Sigmoid colon (tissue), 6 donors: ENCODE measurements at regions not wholly inside any gene's neighbourhood (a gene's known extent, or its start where the extent isn't known, plus 50 kb on each side); places are given as distances from the start of the nearest gene placed in this dataset.

Source experiments
- DNase-seq: peaks from one replicate; pipeline ENCODE4 v3.0.0-alpha.2; 2019
- H3K27ac ChIP-seq, 4 donors: fragments of 200-600 bp; sonication (generic); one replicate each; pipeline ENCODE4 v1.5.1; 2016 to 2019; ENCODE audit warnings: mild to moderate bottlenecking in 1 of 4
- H3K27me3 ChIP-seq, 3 donors: fragments of 200-600 bp; sonication (generic); one replicate each; pipeline ENCODE4 v1.5.1; 2019; ENCODE audit warnings: mild to moderate bottlenecking in 1 of 3
- H3K36me3 ChIP-seq, 4 donors: fragments of 200-600 bp; sonication (generic); one replicate each; pipeline ENCODE4 v1.5.1; 2016 to 2019
- H3K4me1 ChIP-seq, 4 donors: fragments of 200-600 bp; sonication (generic); one replicate each; pipeline ENCODE4 v1.5.1; 2017 to 2019
- H3K4me3 ChIP-seq, 4 donors: fragments of 200-600 bp; sonication (generic); one replicate each; pipeline ENCODE4 v1.5.1; 2017 to 2019; ENCODE audit warnings: mild to moderate bottlenecking in 2 of 4, moderate library complexity in 1 of 4
- H3K9me3 ChIP-seq, 4 donors: fragments of 200-600 bp in 3 of 4; sonication (generic) in 3 of 4; one replicate each; pipeline versions ENCODE4 v1.5.1 to v1.6.1; 2013 to 2019
- EP300 ChIP-seq, 4 donors: sonication (generic); formaldehyde crosslinking; IDR thresholded peaks; one replicate each; pipeline ENCODE4 v1.6.1; 2017; ENCODE audit warnings: antibody characterized with exemption in 4 of 4
- POLR2A ChIP-seq, 2 donors: fragments of 450-650 bp; IDR thresholded peaks; one replicate each; pipeline ENCODE4 v1.6.1; 2016; ENCODE audit warnings: antibody characterized with exemption in 2 of 2, mild to moderate bottlenecking in 2 of 2, moderate library complexity in 2 of 2
- POLR2AphosphoS5 ChIP-seq, 4 donors: sonication (generic); formaldehyde crosslinking; IDR thresholded peaks; one replicate each; pipeline ENCODE4 v1.6.1; 2017; ENCODE audit warnings: antibody characterized with exemption in 4 of 4
- WGBS, 2 donors: extraction: QIAGEN DNeasy Blood & Tissue Kit; methylation state at CpG; one replicate each; pipeline ENCODE4 v1.1.7; 2013; 5-methylcytosine and 5-hydroxymethylcytosine counted together
- intact Hi-C: fragments of 100-400 bp; cut with DNase I; formaldehyde crosslinking; loops from one replicate; pipeline ENCODE4 v1.15.1; 2023
- TF ChIP-seq, protein P1 (sequence below), 4 experiments: fragments of 450-650 bp in 3 of 4; fragments of 200-600 bp in 1 of 4; IDR thresholded peaks; one replicate each; pipeline ENCODE4 v1.5.1; 2016 to 2019; ENCODE audit warnings: antibody characterized with exemption in 4 of 4, mild to moderate bottlenecking in 3 of 4, moderate library complexity in 2 of 4
- donor health status: healthy with polysubstance abuse.
- donor health status: healthy.

- no peak overlapping the region for H3K27ac ChIP-seq
- H3K4me1 ChIP-seq = no peaks in the 10 kb centered on the region
- DNase-seq = no peak
- H3K27me3 ChIP-seq = no peaks in the 10 kb centered on the region
- H3K4me3 ChIP-seq = no peak overlapping the region
- peaks cover 0 to 6% (median 2%) of the 10 kb centered on the region in 4 donors for H3K9me3 ChIP-seq
- 16 to 57% methylated on average over 1 of the region's 1 CpG for WGBS, 2 donors
- H3K36me3 ChIP-seq = no peaks in the 10 kb centered on the region
- intact Hi-C loops = no loop called here
- no peak for TF ChIP-seq POLR2AphosphoS5 (IDR thresholded peaks at IDR 0.05)
- no peak for TF ChIP-seq EP300 (IDR thresholded peaks at IDR 0.05)
- no peak for TF ChIP-seq POLR2A (IDR thresholded peaks at IDR 0.05)
- TF ChIP-seq, protein P1, sequence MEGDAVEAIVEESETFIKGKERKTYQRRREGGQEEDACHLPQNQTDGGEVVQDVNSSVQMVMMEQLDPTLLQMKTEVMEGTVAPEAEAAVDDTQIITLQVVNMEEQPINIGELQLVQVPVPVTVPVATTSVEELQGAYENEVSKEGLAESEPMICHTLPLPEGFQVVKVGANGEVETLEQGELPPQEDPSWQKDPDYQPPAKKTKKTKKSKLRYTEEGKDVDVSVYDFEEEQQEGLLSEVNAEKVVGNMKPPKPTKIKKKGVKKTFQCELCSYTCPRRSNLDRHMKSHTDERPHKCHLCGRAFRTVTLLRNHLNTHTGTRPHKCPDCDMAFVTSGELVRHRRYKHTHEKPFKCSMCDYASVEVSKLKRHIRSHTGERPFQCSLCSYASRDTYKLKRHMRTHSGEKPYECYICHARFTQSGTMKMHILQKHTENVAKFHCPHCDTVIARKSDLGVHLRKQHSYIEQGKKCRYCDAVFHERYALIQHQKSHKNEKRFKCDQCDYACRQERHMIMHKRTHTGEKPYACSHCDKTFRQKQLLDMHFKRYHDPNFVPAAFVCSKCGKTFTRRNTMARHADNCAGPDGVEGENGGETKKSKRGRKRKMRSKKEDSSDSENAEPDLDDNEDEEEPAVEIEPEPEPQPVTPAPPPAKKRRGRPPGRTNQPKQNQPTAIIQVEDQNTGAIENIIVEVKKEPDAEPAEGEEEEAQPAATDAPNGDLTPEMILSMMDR (IDR thresholded peaks at IDR 0.05) = no peak
Measured at GRCh38 chr1:29397256-29397590, 160.9 kb downstream of the PTPRU start.

- DNase-seq = no peak
- intact Hi-C loops = no loop called here
- Histone ChIP-seq H3K4me3 (no peak overlapping the region), H3K27ac (no peak overlapping the region), H3K4me1 (no peaks in the 10 kb centered on the region), H3K9me3 (peaks cover 0 to 6% (median 2%) of the 10 kb centered on the region in 4 donors), H3K36me3 (no peaks in the 10 kb centered on the region), H3K27me3 (peaks cover 0 to 2% (median 0%) of the 10 kb centered on the region in 3 donors)
- TF ChIP-seq, protein P1 (IDR thresholded peaks at IDR 0.05) = no peak
- no peak for TF ChIP-seq POLR2A (IDR thresholded peaks at IDR 0.05)
- no peak for TF ChIP-seq POLR2AphosphoS5 (IDR thresholded peaks at IDR 0.05)
- TF ChIP-seq EP300 (IDR thresholded peaks at IDR 0.05) = no peak
- 75 to 78% methylated on average over 10 of the region's 10 CpGs for WGBS, 2 donors
Measured at GRCh38 chr1:29396438-29397255, 160.3 kb downstream of the PTPRU start.

DNA sequence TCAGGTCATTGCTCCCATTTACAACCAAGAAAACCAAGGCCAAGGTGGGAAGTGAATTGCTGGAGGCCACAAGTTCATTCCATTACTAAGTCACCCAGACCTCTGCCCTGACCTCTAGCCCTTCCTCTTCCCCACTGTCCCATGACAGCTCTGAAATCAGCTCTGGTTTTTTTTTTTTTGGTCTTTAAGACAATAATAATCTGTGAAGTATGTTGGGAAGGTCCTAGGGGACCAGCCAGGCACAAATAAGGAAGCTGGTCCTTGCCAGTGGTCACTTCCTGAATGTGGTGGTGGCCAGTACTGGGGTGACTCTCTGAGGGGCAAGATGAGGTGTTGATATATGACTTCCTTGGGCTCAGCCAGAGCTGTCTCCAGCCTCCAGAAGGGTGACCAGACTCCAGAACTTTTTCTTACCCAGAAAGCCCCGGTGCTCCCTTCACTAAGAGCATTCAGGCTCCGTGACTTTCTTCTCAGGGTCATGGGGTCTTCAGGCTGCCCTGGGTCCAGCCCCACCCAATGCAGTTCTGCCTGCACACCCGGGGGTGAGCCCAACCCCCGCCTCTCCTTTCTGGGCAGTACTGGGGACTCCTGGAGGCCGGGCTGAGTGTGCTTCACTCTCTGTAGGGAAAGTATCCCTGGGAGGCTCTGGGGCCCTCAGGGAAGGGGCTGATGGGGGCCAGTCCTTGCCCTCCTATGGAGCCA lies 159.6 kb downstream of the PTPRU start:
- TF ChIP-seq POLR2AphosphoS5 (IDR thresholded peaks at IDR 0.05) (no peak), POLR2A (IDR thresholded peaks at IDR 0.05) (no peak), EP300 (IDR thresholded peaks at IDR 0.05) (no peak)
- TF ChIP-seq, protein P1 (IDR thresholded peaks at IDR 0.05) = no peak
- H3K36me3 ChIP-seq = no peaks in the 10 kb centered on the region
- H3K4me1 ChIP-seq = no peaks in the 10 kb centered on the region
- no peak overlapping the region for H3K4me3 ChIP-seq
- DNase-seq = no peak
- H3K9me3 ChIP-seq = peaks cover 0 to 6% (median 2%) of the 10 kb centered on the region in 4 donors
- 41 to 52% methylated on average over 5 of the region's 5 CpGs for WGBS, 2 donors
- H3K27ac ChIP-seq = no peak overlapping the region
- intact Hi-C loops = no loop called here
- peaks cover 0 to 4% (median 0%) of the 10 kb centered on the region in 3 donors for H3K27me3 ChIP-seq

DNA sequence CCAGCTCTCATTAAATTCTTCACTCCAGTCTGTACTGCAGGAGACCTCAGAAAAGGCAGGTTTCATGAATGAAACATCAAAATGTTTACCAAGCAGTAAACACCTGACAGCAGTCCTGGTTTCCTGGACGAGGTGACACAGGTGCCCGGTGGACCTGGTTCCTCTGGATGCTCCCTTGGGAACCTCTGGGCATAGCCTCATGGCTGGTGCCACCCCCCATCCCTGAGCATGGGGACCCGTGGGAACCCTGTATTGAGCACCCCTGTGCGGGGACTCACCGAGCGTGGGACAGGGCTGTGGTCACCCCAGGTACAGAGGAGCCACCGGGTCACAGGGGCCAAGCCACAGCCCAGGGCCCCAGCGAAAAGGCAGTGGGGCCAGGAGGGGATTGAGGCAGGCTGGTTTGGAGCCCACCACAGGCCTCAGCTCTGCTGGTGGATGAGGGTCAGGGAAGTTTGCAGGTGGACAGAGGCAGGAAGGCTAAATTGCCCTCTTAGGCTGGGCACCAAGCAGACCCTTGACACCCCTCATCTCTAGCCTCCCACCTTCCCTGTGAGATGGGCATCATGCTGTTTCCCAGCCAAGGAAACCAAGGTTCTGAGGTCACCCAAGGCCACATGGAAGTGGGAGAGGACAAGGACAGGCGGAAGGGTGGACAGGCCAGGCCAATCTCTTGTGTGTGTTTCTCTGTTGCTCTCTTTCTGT lies 158.4 kb downstream of the PTPRU start:
- no peak for TF ChIP-seq POLR2A (IDR thresholded peaks at IDR 0.05)
- TF ChIP-seq, protein P1 (IDR thresholded peaks at IDR 0.05) = no peak
- no peak for TF ChIP-seq POLR2AphosphoS5 (IDR thresholded peaks at IDR 0.05)
- Histone ChIP-seq H3K4me3 (no peak overlapping the region), H3K9me3 (peaks cover 0 to 6% (median 1%) of the 10 kb centered on the region in 4 donors), H3K4me1 (no peaks in the 10 kb centered on the region), H3K27me3 (peaks cover 0 to 13% (median 0%) of the 10 kb centered on the region in 3 donors), H3K27ac (no peak overlapping the region), H3K36me3 (no peaks in the 10 kb centered on the region)
- no peak for DNase-seq
- intact Hi-C loops = no loop called here
- WGBS, 2 donors = 63 to 79% methylated on average over 9 of the region's 9 CpGs
